Stimulated activated CD4-positive, alpha-beta T cell treated with anti-CD3 and anti-CD28 coated beads, Interleukin-12 subunit alpha, Interleukin-12 subunit beta, amount 100 ng/mL, for 48 hours (primary cell): ENCODE measurements at regions not wholly inside any gene's neighbourhood (a gene's known extent, or its start where the extent isn't known, plus 50 kb on each side); places are given as distances from the start of the nearest gene placed in this dataset.
"Not testable (repeated sequence)": the region's sequence is repeated elsewhere in the genome, so short reads cannot be mapped to it uniquely, and the experiment has no call there.

ENCODE experiments used
- DNase-seq, 3 donors: peaks; one replicate each; pipeline ENCODE4 v3.0.0-alpha.2; 2020; ENCODE audit warnings: low read depth in 2 of 3, low spot score in 1 of 3

- no peak for DNase-seq
Measured at GRCh38 chr13:72586518-72586917, 140.9 kb downstream of the MZT1 start.

DNA sequence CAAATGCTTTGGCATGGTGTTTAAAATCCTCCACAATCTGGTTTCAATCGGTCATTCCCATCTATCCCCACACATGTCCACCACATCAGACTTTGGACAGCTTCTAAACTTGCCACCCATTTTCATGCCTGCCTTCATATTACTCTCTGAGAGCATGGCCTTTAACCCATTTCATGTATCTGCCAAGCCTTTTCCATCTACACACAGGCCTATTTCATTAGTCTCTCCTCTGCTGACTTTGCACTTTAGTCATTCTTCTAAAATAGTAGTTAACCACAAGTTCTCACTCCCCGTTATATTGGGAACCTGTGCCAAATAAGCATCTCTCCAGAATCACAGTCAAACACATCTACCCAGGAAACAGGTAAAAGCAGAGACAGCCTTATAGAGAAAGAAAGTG is 142.2 kb downstream of the MZT1 start:
- no peak for DNase-seq

DNA sequence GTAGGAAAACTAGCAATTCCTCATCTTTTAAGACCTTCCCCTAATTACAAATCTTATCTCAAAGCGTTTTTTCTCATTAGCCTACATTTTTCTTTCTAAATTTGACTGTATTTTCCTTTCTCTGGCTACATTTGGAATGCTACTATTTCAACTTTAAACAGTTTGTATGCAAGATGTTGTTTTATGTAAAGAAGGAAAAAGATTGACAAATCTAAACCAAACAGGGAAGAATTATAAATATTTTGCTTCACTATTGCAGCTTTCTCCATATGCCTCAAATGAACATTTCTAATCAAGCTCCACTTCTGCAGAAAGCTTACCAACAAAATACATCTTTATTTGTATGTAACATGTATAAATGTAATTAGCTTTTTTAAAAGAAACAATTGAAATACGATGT is 156.2 kb downstream of the MZT1 start:
- DNase-seq = no peak

DNA sequence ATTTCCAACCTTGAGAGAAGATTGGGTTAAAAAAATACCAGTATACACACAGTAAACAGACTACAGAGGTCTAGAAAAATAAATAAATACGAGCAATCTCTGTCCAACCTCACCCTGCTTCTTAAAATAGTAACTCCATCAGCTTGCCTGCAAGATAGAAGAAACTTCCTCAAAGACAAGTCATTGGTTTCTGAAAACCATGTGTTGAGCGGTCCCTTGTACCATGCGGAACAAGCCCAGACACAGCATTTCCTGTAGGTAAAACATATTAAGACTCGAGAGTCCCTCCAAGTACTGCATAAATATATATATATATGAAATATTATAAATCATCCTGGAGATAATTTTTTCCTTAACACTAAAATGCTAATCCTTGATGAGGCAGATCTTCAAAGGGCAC is 157.4 kb downstream of the MZT1 start:
- DNase-seq = no peak

GRCh38 chr13:72567566-72567965 is 159.9 kb downstream of the MZT1 start:
- DNase-seq = no peak

GRCh38 chr13:72566526-72566925 is 160.9 kb downstream of the MZT1 start:
- no peak for DNase-seq

DNA sequence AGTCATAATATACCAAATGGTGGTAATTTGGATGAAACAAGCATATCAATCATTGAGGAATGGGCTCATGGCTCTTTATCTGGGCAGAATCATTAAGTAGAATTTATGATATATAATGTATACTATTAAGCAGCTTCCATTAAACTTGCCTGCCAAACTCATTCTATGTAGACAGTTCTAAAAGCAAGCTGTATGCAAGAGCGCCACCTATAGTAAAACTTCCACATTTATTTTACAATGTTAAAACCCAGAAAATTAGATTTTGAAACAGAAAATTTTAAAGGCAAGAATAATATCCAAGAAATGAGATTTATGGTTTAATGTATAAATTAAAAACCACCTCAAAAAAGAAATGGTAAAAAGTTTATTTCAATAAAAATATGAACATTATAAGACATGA is 161.5 kb downstream of the MZT1 start:
- no peak for DNase-seq

- no peak for DNase-seq
Measured at GRCh38 chr13:72562686-72563085, 164.7 kb downstream of the MZT1 start.

DNA sequence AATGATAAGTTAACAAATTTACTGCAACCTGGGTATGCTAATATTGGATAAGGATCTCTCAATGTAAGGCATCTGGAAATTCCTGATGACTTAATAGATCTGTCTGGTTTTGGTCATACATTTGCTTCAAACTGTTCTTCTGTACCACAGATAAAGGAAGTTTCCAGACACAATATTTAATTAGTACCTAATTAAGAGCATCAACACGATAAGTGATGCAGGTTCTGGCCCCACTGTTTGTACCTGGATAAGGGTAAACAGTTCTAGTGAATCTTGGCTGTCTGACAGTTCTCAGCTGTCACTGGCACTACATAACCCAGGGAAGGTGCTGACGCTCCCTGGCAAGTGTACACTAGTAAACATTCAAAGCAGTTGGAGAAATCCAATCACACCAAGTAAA is 165.6 kb downstream of the MZT1 start:
- no peak for DNase-seq

DNA sequence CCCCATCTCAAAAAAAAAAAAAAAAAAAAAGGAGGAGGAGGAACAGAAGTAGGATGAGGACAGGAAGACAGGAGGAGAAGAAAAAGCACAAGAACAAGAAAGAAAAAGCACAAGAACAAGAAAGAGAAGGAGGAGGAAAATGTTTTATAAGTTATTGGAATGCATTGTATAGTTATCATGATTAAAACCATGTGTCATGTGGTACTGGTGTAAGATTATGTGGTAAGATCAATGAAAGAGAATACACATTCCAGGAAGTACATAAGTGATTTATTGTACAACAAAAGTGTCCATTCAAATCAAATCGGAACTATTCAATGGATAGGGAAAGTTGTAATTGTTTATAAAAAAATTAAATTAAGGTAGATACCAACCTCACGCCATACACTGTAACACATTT is 167.7 kb downstream of the MZT1 start:
- DNase-seq = no peak

DNA sequence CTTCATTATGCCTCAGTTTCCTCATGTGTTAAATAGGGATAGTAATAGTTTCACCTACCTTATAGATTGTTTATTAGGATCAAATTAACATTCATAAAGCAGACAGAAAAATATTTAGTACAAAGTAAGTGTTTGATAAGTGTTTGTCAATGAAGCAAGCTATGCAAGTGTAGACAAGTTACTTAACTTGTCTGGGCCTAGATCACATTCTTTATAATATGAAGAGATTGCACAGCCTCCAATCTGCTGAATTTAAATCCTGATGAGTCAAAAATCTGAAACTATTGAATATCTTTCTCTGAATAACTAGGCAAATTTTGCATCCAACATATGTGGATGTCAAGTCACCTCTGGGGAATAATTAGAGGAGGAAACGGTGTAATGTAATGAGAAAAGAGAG is 170.5 kb downstream of the MZT1 start:
- no peak for DNase-seq

DNA sequence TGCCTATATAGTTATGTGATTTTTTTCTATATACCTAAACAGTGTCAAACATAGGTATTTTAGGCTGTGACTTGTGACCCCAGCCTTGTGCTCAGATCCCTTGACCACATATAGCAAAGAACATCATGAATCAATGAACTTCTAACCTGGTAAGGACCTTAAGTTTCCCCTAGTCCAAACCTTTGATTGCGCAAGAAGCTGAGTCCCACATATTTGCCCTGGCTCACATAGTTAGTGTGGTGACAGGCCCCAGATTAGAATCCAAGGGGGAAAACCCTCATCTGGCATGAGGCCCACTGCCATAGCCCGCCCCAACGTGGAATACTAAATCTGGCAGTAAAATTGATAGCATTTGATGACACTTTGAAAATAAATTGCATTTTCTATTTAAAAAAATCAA is 171.8 kb downstream of the MZT1 start:
- no peak for DNase-seq

- DNase-seq = no peak
Measured at GRCh38 chr13:72552731-72553130, 174.7 kb downstream of the MZT1 start.

GRCh38 chr13:72545895-72546294 is 181.5 kb downstream of the MZT1 start:
- not testable (repeated sequence) for DNase-seq

DNA sequence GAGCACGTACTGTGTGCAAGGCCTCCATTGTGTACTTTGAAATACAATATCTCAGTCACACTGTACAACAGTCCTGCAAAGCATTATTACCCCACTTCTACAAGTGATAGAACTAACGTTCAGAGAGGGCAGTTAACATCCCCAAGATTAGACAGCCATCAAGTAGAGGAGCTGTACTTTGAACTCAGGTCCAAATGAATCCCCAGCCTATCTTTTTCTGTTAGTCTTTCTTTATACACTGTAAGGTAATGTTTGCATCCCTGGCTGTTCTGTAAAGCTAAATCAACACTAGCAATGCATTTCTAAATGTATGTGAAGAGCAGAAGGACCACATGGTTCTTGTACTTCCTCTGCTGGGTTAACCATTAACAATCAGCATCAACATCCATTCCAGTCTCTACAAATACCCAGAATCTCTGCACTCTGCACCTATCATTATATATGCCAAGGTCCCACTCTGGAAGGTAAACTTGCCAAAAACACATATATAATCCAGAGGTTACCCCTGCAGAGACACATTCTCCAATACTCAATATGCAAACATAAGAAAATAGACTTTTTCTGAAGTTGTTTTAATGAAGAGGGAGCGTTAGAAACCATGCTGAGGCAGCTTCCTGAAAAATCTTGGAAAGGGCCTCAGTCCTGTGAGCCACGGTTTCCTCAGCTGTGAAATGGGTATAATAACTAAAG is 182.3 kb downstream of the MZT1 start:
- DNase-seq = no peak

DNA sequence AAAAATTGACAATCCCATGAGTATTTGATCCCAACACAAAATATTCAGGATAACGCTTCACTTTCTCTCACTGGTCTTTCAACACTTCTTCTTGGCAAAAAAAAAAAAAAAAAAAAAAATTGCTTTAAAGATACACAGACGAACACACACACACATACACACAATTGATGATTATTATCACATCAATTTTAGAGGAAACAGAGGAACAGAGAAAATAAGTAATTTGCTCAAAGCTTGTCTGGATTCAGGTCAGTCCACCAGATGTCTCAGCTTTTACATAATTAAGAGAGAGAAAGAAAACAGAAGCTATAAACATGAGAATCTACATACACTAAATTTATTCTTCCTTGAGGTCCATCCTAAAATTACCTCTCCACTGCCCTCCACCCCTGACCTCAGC is 183.4 kb downstream of the MZT1 start:
- DNase-seq = no peak

DNA sequence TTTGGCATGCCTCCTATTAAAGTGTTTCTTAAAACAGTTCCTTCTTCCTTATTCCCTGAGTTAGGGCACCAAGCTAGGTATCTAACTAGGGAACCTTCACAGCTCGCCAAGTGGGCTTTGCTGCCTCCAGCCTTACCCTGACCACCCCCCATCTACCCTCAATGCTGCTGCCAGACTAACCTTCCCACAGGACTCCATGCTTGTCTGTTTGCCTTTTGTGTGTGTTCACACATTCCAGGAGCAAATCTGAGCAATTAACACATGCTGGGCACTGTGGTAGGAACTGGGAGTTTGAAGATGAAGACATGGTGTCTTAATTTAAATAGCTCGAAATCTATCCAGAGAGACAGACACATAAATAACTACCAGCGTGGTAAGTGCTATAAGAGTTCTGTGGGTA is 185.2 kb downstream of the MZT1 start:
- no peak for DNase-seq

GRCh38 chr13:72541674-72542073 is 185.8 kb downstream of the MZT1 start:
- DNase-seq = no peak

- DNase-seq = no peak
Measured at GRCh38 chr13:72540881-72541280, 186.5 kb downstream of the MZT1 start.

- no peak for DNase-seq
Measured at GRCh38 chr13:72539925-72540324, 187.5 kb downstream of the MZT1 start.

GRCh38 chr13:72537782-72538181 is 189.6 kb downstream of the MZT1 start:
- DNase-seq = no peak

DNA sequence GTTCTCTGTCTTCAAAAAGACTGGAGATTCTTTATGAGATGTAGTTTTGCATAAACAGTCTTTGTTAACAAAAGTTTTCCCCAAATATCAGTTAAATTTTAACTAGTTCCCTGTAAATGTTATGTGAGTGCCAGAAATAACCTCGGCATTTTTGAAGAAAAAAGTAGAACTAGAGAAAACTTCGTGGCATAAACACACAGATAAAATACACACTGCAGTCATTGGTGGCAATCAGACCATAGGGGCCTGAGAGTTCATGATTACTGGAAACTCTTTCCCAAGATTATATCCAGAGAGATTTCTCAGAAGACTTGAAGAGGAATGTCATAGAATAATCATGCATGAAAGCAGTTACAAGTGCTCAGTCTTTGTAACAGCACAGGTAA is 190.0 kb downstream of the MZT1 start:
- DNase-seq = no peak

- DNase-seq = no peak
Measured at GRCh38 chr13:72536714-72537394, 190.6 kb downstream of the MZT1 start.
